ENCODE measurements at regions not wholly inside any gene's neighbourhood (a gene's known extent, or its start where the extent isn't known, plus 50 kb on each side); places are given as distances from the start of the nearest gene placed in this dataset.
A peak's percentile ranks its signal among the peaks of the same experiment; 100 is the strongest.

- peak; percentile 52 for TF ChIP-seq CTCF (conservative IDR thresholded peaks at IDR 0.05)
- TF ChIP-seq ZFX (IDR thresholded peaks at IDR 0.05), result no peak
These were observed 731.1 kb downstream of the ZWINT start for GRCh38 chr10:55629793-55630490.

Measured in C4-2B (cell line).